HL-60 (cell line): ENCODE measurements at regions not wholly inside any gene's neighbourhood (a gene's known extent, or its start where the extent isn't known, plus 50 kb on each side); places are given as distances from the start of the nearest gene placed in this dataset.

Source experiments
- DNase-seq, 2 experiments: peaks; one replicate each; pipeline ENCODE4 v3.0.0-alpha.2; 2010 to 2020; ENCODE audit warnings: low read depth in 1 of 2, low spot score in 1 of 2
- H3K27ac ChIP-seq: fragments of 250-450 bp; sonication (Bioruptor Pico); replicated peaks from 2 replicates; pipeline ENCODE4 v1.5.1; 2020; ENCODE audit warnings: mild to moderate bottlenecking, moderate library complexity
- H3K27me3 ChIP-seq: fragments of 250-450 bp; sonication (Bioruptor Pico); 2 replicates; pipeline ENCODE4 v1.5.1; 2021; ENCODE audit warnings: mild to moderate bottlenecking, moderate library complexity; ENCODE audit not compliant: insufficient read depth, poor library complexity, severe bottlenecking
- H3K4me3 ChIP-seq: replicated peaks from 2 replicates; pipeline ENCODE4 v1.5.1; 2011; ENCODE audit warnings: mild to moderate bottlenecking, control low read depth, low read length; ENCODE audit not compliant: insufficient read depth
- GABPA ChIP-seq: IDR thresholded peaks from 2 replicates; pipeline ENCODE4 v1.6.1; 2012; ENCODE audit warnings: low read depth
- POLR2AphosphoS5 ChIP-seq: IDR thresholded peaks from 2 replicates; pipeline ENCODE4 v1.6.1; 2012; ENCODE audit warnings: low read depth
- SPI1 ChIP-seq: IDR thresholded peaks from 2 replicates; pipeline ENCODE4 v1.6.1; 2012; ENCODE audit warnings: low read depth, mild to moderate bottlenecking, borderline replicate concordance
- TF ChIP-seq, protein P1 (sequence below): IDR thresholded peaks from 2 replicates; pipeline ENCODE4 v1.6.1; 2012; ENCODE audit warnings: low read depth; ENCODE audit not compliant: insufficient replicate concordance
- TF ChIP-seq, protein P2 (sequence below): IDR thresholded peaks from one replicate; pipeline ENCODE4 v1.5.1; 2011; ENCODE audit warnings: low read length, control low read depth, inconsistent platforms; ENCODE audit not compliant: insufficient read depth

DNA sequence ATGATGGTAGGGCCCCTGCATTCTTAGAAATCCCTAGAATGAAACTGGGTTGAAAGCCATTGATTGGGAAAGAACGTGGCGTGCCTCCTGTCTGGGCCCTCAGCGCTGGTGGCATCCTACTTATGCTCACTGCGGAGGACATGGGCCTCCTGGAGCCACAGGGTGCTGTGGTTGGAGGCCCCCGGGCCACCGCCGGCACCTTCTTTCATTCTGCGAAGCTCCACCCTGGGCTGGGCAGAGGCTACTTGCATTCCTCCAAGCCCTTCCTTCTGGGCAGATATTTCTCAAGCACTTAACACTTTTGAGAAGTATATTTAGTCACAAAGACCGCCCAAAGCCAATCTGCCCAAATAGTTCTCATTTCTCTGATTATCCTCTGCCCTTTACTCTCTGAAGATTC lies 311.9 kb downstream of the MYCN start:
- no peak for DNase-seq
- H3K27ac ChIP-seq: no peak overlapping the region
- TF ChIP-seq, protein P1, sequence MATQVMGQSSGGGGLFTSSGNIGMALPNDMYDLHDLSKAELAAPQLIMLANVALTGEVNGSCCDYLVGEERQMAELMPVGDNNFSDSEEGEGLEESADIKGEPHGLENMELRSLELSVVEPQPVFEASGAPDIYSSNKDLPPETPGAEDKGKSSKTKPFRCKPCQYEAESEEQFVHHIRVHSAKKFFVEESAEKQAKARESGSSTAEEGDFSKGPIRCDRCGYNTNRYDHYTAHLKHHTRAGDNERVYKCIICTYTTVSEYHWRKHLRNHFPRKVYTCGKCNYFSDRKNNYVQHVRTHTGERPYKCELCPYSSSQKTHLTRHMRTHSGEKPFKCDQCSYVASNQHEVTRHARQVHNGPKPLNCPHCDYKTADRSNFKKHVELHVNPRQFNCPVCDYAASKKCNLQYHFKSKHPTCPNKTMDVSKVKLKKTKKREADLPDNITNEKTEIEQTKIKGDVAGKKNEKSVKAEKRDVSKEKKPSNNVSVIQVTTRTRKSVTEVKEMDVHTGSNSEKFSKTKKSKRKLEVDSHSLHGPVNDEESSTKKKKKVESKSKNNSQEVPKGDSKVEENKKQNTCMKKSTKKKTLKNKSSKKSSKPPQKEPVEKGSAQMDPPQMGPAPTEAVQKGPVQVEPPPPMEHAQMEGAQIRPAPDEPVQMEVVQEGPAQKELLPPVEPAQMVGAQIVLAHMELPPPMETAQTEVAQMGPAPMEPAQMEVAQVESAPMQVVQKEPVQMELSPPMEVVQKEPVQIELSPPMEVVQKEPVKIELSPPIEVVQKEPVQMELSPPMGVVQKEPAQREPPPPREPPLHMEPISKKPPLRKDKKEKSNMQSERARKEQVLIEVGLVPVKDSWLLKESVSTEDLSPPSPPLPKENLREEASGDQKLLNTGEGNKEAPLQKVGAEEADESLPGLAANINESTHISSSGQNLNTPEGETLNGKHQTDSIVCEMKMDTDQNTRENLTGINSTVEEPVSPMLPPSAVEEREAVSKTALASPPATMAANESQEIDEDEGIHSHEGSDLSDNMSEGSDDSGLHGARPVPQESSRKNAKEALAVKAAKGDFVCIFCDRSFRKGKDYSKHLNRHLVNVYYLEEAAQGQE: no peak
- TF ChIP-seq POLR2AphosphoS5 (no peak), SPI1 (no peak), GABPA (no peak)
- TF ChIP-seq, protein P2, sequence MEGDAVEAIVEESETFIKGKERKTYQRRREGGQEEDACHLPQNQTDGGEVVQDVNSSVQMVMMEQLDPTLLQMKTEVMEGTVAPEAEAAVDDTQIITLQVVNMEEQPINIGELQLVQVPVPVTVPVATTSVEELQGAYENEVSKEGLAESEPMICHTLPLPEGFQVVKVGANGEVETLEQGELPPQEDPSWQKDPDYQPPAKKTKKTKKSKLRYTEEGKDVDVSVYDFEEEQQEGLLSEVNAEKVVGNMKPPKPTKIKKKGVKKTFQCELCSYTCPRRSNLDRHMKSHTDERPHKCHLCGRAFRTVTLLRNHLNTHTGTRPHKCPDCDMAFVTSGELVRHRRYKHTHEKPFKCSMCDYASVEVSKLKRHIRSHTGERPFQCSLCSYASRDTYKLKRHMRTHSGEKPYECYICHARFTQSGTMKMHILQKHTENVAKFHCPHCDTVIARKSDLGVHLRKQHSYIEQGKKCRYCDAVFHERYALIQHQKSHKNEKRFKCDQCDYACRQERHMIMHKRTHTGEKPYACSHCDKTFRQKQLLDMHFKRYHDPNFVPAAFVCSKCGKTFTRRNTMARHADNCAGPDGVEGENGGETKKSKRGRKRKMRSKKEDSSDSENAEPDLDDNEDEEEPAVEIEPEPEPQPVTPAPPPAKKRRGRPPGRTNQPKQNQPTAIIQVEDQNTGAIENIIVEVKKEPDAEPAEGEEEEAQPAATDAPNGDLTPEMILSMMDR: no peak
- H3K4me3 ChIP-seq: no peak overlapping the region
- no peaks in the 10 kb centered on the region for H3K27me3 ChIP-seq

DNA sequence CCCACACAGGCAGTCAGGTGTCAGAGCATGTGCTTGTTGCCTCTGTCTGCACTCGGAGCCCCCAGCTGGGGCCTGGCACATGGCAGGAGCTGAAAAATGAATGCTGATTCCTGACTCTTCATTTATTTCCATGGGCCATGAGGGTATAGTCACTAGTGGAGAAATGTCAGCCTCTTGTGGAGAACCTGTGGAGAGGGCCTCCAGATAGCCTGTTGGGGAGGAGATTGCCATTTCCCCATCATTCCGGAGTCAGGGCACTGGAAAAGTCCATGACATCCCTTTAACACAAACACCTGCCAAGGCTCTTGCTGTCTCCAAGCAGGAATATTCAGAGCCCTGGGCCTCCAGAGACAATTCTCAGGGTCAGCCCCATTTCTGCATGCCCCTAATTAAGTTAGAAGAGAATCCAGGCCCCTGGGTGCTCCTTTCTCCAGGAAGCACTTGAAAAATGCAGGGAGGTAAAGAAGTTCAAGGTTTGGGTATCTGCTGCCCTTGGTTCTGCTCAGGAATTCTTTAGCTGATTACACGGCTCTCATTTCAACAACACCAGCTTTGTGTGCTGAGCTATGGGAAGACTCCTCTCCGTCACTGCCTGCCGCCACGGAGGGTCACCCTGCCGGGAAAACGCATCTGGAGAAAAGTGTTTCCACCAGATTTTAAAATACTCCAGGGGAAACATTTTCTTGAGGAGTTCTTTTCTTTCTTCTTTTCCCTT lies 311.3 kb downstream of the MYCN start:
- Histone ChIP-seq H3K4me3 (no peak overlapping the region), H3K27me3 (no peaks in the 10 kb centered on the region), H3K27ac (no peak overlapping the region)
- no peak for TF ChIP-seq SPI1
- TF ChIP-seq, protein P1: no peak
- TF ChIP-seq, protein P2: no peak
- no peak for TF ChIP-seq GABPA
- DNase-seq: no peak

DNA sequence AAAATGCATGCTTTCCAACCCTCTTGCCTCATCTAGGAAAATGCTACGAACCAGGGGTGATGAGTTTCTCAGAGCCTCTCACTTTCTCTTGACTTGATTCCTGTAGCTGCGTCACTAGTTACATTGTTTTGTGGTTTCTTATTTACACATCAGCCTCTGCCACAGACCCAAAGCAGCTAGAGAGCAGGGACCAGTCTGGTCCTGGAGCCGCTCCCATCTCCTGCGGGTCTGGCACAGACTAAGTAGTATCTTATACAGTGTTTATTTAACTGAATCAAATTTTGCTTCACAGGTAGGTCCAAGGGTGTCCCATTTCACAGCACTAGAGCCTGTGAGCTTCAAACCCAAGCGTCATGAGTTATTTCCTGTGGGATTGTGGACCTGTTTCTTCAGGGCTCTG lies 310.5 kb downstream of the MYCN start:
- Histone ChIP-seq H3K27ac (no peak overlapping the region), H3K27me3 (no peaks in the 10 kb centered on the region), H3K4me3 (no peak overlapping the region)
- no peak for DNase-seq
- TF ChIP-seq POLR2AphosphoS5: no peak

DNA sequence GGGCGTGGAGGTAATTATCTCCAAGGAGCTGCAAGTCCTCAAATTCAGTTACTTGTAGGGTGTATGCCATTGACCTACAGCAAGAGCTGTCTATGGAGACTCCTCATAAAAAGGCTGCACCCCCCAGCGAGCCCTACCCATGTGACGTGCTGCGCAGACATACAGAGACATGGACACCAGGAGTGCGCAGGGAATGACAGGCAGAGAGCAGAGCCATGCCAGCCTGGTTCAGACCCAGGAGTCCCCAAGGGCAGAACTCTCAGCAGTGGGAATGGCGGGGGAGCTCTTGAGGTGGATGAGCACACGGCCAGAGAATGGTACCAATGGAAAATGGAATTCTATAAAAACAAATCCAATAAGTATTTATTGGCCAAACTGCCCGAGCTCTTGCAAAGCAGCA lies 310.1 kb downstream of the MYCN start:
- H3K27me3 ChIP-seq: no peaks in the 10 kb centered on the region
- no peak for DNase-seq
- H3K27ac ChIP-seq: no peak overlapping the region
- no peak for TF ChIP-seq GABPA
- no peak for TF ChIP-seq POLR2AphosphoS5
- TF ChIP-seq SPI1: no peak
- TF ChIP-seq, protein P2: no peak
- TF ChIP-seq, protein P1: no peak
- H3K4me3 ChIP-seq: no peak overlapping the region
